ENCODE measurements at regions not wholly inside any gene's neighbourhood (a gene's known extent, or its start where the extent isn't known, plus 50 kb on each side); places are given as distances from the start of the nearest gene placed in this dataset.

DNA sequence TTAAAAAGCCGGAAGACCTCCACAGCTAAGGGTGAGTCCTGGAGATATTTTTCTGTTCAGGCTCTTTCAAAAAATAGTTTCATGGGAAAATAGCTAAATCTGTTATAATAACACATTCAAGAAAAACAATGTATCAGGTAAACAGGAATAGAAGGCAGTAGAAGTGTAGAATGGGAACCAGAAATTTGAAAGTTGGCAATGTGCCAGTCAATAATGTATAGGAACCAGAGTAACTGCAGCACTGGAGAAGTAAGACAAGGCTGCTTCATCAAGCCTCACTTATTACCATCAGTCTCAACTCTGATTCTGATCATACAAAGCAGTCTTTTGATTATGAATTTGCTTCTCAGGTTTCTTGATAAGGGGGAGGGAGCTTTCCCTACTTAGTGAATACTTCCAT is 81.4 kb upstream of the VRK2 start:
- TF ChIP-seq, protein P1, sequence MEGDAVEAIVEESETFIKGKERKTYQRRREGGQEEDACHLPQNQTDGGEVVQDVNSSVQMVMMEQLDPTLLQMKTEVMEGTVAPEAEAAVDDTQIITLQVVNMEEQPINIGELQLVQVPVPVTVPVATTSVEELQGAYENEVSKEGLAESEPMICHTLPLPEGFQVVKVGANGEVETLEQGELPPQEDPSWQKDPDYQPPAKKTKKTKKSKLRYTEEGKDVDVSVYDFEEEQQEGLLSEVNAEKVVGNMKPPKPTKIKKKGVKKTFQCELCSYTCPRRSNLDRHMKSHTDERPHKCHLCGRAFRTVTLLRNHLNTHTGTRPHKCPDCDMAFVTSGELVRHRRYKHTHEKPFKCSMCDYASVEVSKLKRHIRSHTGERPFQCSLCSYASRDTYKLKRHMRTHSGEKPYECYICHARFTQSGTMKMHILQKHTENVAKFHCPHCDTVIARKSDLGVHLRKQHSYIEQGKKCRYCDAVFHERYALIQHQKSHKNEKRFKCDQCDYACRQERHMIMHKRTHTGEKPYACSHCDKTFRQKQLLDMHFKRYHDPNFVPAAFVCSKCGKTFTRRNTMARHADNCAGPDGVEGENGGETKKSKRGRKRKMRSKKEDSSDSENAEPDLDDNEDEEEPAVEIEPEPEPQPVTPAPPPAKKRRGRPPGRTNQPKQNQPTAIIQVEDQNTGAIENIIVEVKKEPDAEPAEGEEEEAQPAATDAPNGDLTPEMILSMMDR (IDR thresholded peaks at IDR 0.05; ENCODE audit: insufficient read depth, low read length, poor library complexity, severe bottlenecking) = no peak
- TF ChIP-seq EZH2phosphoT487 (conservative IDR thresholded peaks at IDR 0.05; ENCODE audit: low read length) = no peak

Measured in SU-DHL-6 (cell line).